ENCODE measurements at regions not wholly inside any gene's neighbourhood (a gene's known extent, or its start where the extent isn't known, plus 50 kb on each side); places are given as distances from the start of the nearest gene placed in this dataset.

DNA sequence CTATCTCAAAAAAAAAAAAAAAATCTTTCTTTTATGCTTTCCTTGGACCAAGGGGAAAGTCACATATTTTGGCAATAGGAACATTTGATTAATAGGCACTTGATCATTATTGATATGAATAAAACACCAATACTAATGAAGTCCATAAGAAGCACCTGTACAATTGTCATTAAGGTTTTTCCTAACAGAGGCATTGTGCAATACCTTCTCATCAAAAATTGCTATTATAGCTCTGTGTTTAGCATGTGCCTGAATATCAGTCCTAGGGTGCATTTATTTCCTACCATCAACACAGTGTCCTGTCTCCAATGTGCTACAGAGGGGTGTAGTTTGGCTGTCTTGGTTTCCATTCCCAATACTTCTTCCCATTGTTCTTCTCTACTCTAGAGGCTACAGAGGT lies 483.8 kb upstream of the SPRED2 start:
- POLR2A ChIA-PET (ENCODE audit: partially characterized antibody) = no interaction called here
- no peak for FAIRE-seq

More for the DNA sequence above, 483.8 kb upstream of the SPRED2 start:
- Histone ChIP-seq H3K56ac (replicated peaks; ENCODE audit: insufficient read length, low read depth, low read length) (no peak overlapping the region), H3K4me3 (ENCODE audit: extremely low read depth in 1 of 4, insufficient read depth in 2 of 4, low read depth in 3 of 4, low read length in 4 of 4) (no peak overlapping the region), H4K20me1 (replicated peaks in 1 of 2; ENCODE audit: control insufficient read depth in 1 of 2, insufficient read depth in 2 of 2, low read length in 2 of 2) (no peaks in the 10 kb centered on the region), H3K4me1 (replicated peaks in 1 of 4; ENCODE audit: control insufficient read depth in 3 of 4, insufficient read depth in 4 of 4, low read length in 3 of 4) (peaks cover 0 to 2% (median 0%) of the 10 kb centered on the region in 4 experiments; a peak in 1 of 7 replicates), H2BK5ac (ENCODE audit: low read depth, low read length) (no peak overlapping the region), H2BK12ac (ENCODE audit: low read depth, low read length) (no peak overlapping the region), H4K8ac (ENCODE audit: extremely low read depth, insufficient read depth, low read length) (no peak overlapping the region), H2BK15ac (ENCODE audit: low read length) (no peak overlapping the region), H3K4me2 (ENCODE audit: insufficient read depth in 1 of 2, low read depth in 2 of 2, low read length in 2 of 2) (no peak overlapping the region), H2AFZ (ENCODE audit: low read length) (no peak overlapping the region), H3K23me2 (ENCODE audit: low read depth, low read length) (no peaks in the 10 kb centered on the region), H2AK5ac (ENCODE audit: low read depth, low read length) (no peak overlapping the region), H3K9me3 (ENCODE audit: insufficient read depth in 2 of 2, low read depth in 1 of 2, low read length in 1 of 2) (no peaks in the 10 kb centered on the region), H2BK120ac (replicated peaks; ENCODE audit: low read depth, low read length) (no peak overlapping the region), H3K14ac (ENCODE audit: insufficient read length) (no peak overlapping the region), H3K79me1 (ENCODE audit: low read depth, low read length) (no peaks in the 10 kb centered on the region), H4K5ac (ENCODE audit: insufficient read length, low read depth, low read length) (no peak overlapping the region), H3K27ac (ENCODE audit: low read depth, low read length) (no peak overlapping the region), H3K79me2 (ENCODE audit: control insufficient read depth in 1 of 2, insufficient read depth in 2 of 2, low read length in 2 of 2) (no peaks in the 10 kb centered on the region), H3K4ac (replicated peaks; ENCODE audit: insufficient read length, low read depth, low read length) (no peak overlapping the region), H3K23ac (ENCODE audit: insufficient read length) (no peak overlapping the region), H3K36me3 (ENCODE audit: control insufficient read depth in 2 of 4, insufficient read depth in 4 of 4, low read length in 3 of 4) (no peaks in the 10 kb centered on the region), H2BK20ac (ENCODE audit: low read length) (no peak overlapping the region), H4K91ac (replicated peaks; ENCODE audit: insufficient read length, low read length) (no peak overlapping the region), H3K27me3 (replicated peaks in 1 of 4; ENCODE audit: control insufficient read depth in 3 of 4, extremely low read depth in 1 of 4, insufficient read depth in 3 of 4, low read length in 3 of 4) (no peaks in the 10 kb centered on the region), H3K9ac (replicated peaks in 1 of 4; ENCODE audit: extremely low read depth in 1 of 4, low read depth in 3 of 4, low read length in 3 of 4) (no peak overlapping the region), H3K18ac (ENCODE audit: extremely low read depth, low read length) (no peak overlapping the region)
- CTCF ChIA-PET (ENCODE audit: partially characterized antibody) = interaction anchor here (0.7 to 1.5 kb wide), 5 partner anchors 15 to 1818 kb away, joined by 3 read pairs; no protein-coding TSS in a partner anchor
- DNase-seq (ENCODE audit: low read depth in 1 of 2, low spot score in 2 of 2) = no peak
- TF ChIP-seq CBX5 (IDR thresholded peaks at IDR 0.05; ENCODE audit: low read depth, low read length) (no peak), RBBP5 (IDR thresholded peaks at IDR 0.05; ENCODE audit: borderline replicate concordance, low read depth, low read length) (no peak), CHD1 (IDR thresholded peaks at IDR 0.05; ENCODE audit: low read depth, low read length) (no peak), KDM1A (IDR thresholded peaks at IDR 0.05; ENCODE audit: borderline replicate concordance, low read length) (no peak), CEBPB (IDR thresholded peaks at IDR 0.05; ENCODE audit: low read depth, low read length) (peak; percentile 5; the same call in 1 of the 2 replicates), TCF12 (IDR thresholded peaks at IDR 0.05; ENCODE audit: low read depth, low read length) (no peak)
- TF ChIP-seq, protein P1, sequence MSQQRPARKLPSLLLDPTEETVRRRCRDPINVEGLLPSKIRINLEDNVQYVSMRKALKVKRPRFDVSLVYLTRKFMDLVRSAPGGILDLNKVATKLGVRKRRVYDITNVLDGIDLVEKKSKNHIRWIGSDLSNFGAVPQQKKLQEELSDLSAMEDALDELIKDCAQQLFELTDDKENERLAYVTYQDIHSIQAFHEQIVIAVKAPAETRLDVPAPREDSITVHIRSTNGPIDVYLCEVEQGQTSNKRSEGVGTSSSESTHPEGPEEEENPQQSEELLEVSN (IDR thresholded peaks at IDR 0.05) = no peak
